H9 (cell line): ENCODE measurements at regions not wholly inside any gene's neighbourhood (a gene's known extent, or its start where the extent isn't known, plus 50 kb on each side); places are given as distances from the start of the nearest gene placed in this dataset.

ENCODE experiments used
- DNase-seq: peaks from one replicate; pipeline ENCODE4 v3.0.0-alpha.2; 2017
- H2AFZ ChIP-seq: one replicate; pipeline ENCODE4 v1.6.1; 2013; ENCODE audit warnings: mild to moderate bottlenecking, low read length, control low read depth, moderate library complexity
- H2AK5ac ChIP-seq: 2 replicates; pipeline ENCODE4 v1.6.1; 2013; ENCODE audit warnings: low read length, control low read depth, mixed read lengths; ENCODE audit not compliant: insufficient read length
- H2BK120ac ChIP-seq: one replicate; pipeline ENCODE4 v1.6.1; 2013; ENCODE audit warnings: low read depth, mild to moderate bottlenecking, low read length, control low read depth, inconsistent platforms; ENCODE audit not compliant: poor library complexity, severe bottlenecking
- H2BK12ac ChIP-seq: 2 replicates; pipeline ENCODE4 v1.6.1; 2013; ENCODE audit warnings: low read length, control low read depth, mixed read lengths, low read depth; ENCODE audit not compliant: insufficient read length
- H2BK15ac ChIP-seq: 2 replicates; pipeline ENCODE4 v1.6.1; 2013; ENCODE audit warnings: low read depth, low read length, control low read depth
- H2BK20ac ChIP-seq: one replicate; pipeline ENCODE4 v1.6.1; 2013; ENCODE audit warnings: low read depth, mild to moderate bottlenecking, low read length, control low read depth, inconsistent platforms; ENCODE audit not compliant: poor library complexity, severe bottlenecking
- H2BK5ac ChIP-seq: 2 replicates; pipeline ENCODE4 v1.6.1; 2013; ENCODE audit warnings: low read length, control low read depth, mixed read lengths; ENCODE audit not compliant: insufficient read length
- H3K14ac ChIP-seq: 2 replicates; pipeline ENCODE4 v1.6.1; 2013; ENCODE audit warnings: low read length, control low read depth; ENCODE audit not compliant: insufficient read depth
- H3K18ac ChIP-seq: 2 replicates; pipeline ENCODE4 v1.6.1; 2013; ENCODE audit warnings: low read depth, mild to moderate bottlenecking, mixed read lengths, low read length, control low read depth; ENCODE audit not compliant: insufficient read length
- H3K23ac ChIP-seq: 2 replicates; pipeline ENCODE4 v1.6.1; 2013; ENCODE audit warnings: low read length, control low read depth, mixed read lengths, low read depth; ENCODE audit not compliant: insufficient read length
- H3K23me2 ChIP-seq: 2 replicates; pipeline ENCODE4 v1.6.1; 2013; ENCODE audit warnings: low read depth, mild to moderate bottlenecking, mixed read lengths, low read length, control low read depth; ENCODE audit not compliant: insufficient read length, poor library complexity, severe bottlenecking
- H3K27ac ChIP-seq: 2 replicates; pipeline ENCODE4 v1.5.1; 2013; ENCODE audit warnings: low read length, control low read depth, mixed read lengths, low read depth; ENCODE audit not compliant: insufficient read length
- H3K27me3 ChIP-seq: 2 replicates; pipeline ENCODE4 v1.6.1; 2013; ENCODE audit warnings: low read length, control low read depth, inconsistent platforms; ENCODE audit not compliant: insufficient read depth
- H3K4ac ChIP-seq: 2 replicates; pipeline ENCODE4 v1.6.1; 2013; ENCODE audit warnings: low read depth, mild to moderate bottlenecking, control low read depth, inconsistent platforms, low read length, moderate library complexity
- H3K4me1 ChIP-seq: 2 replicates; pipeline ENCODE4 v1.6.1; 2013; ENCODE audit warnings: low read length, control low read depth, inconsistent platforms; ENCODE audit not compliant: insufficient read depth
- H3K4me2 ChIP-seq: 2 replicates; pipeline ENCODE4 v1.6.1; 2013; ENCODE audit warnings: low read length, control low read depth, mixed read lengths; ENCODE audit not compliant: insufficient read length, insufficient read depth
- H3K56ac ChIP-seq: 2 replicates; pipeline ENCODE4 v1.6.1; 2013; ENCODE audit warnings: low read depth, mild to moderate bottlenecking, mixed read lengths, low read length, control low read depth; ENCODE audit not compliant: insufficient read length
- H3K79me1 ChIP-seq: 2 replicates; pipeline ENCODE4 v1.6.1; 2013; ENCODE audit warnings: low read depth, mild to moderate bottlenecking, moderate library complexity, low read length, control low read depth, inconsistent platforms; ENCODE audit not compliant: insufficient read depth, poor library complexity, severe bottlenecking
- H3K79me2 ChIP-seq: 2 replicates; pipeline ENCODE4 v1.6.1; 2013; ENCODE audit warnings: low read length, control low read depth, inconsistent platforms; ENCODE audit not compliant: insufficient read depth
- H3K9ac ChIP-seq: 2 replicates; pipeline ENCODE4 v1.6.1; 2013; ENCODE audit warnings: low read length, control low read depth, mixed read lengths; ENCODE audit not compliant: insufficient read length; ENCODE audit errors: extremely low read depth
- H3K9me3 ChIP-seq: one replicate; pipeline ENCODE4 v1.6.1; 2013; ENCODE audit warnings: low read depth, low read length, inconsistent platforms; ENCODE audit not compliant: control insufficient read depth
- H3T11ph ChIP-seq: one replicate; pipeline ENCODE4 v1.6.1; 2013; ENCODE audit warnings: mild to moderate bottlenecking, low read length, control low read depth, inconsistent platforms
- H4K20me1 ChIP-seq: one replicate; pipeline ENCODE4 v1.6.1; 2013; ENCODE audit not compliant: control insufficient read depth, insufficient read length, insufficient read depth
- H4K5ac ChIP-seq: 2 replicates; pipeline ENCODE4 v1.6.1; 2013; ENCODE audit warnings: low read depth, mild to moderate bottlenecking, mixed read lengths, low read length, control low read depth; ENCODE audit not compliant: insufficient read length
- H4K8ac ChIP-seq: replicated peaks from 2 replicates; pipeline ENCODE4 v1.6.1; 2013; ENCODE audit warnings: low read length, control low read depth, mixed read lengths, low read depth; ENCODE audit not compliant: insufficient read length
- H4K91ac ChIP-seq: 2 replicates; pipeline ENCODE4 v1.6.1; 2013; ENCODE audit warnings: low read depth, mild to moderate bottlenecking, moderate library complexity, mixed read lengths, low read length, control low read depth; ENCODE audit not compliant: insufficient read length
- H3K27ac Mint-ChIP-seq, 3 experiments: 2 replicates in 2 of 3; 3 replicates in 1 of 3; pipeline ENCODE4 v1.8.0; 2020 to 2021; ENCODE audit warnings: mixed read lengths in 3 of 3, mild to moderate bottlenecking in 1 of 3, moderate library complexity in 1 of 3
- H3K27me3 Mint-ChIP-seq: 2 replicates; pipeline ENCODE4 v1.8.0; 2021; ENCODE audit warnings: low read depth, mild to moderate bottlenecking, moderate library complexity, mixed read lengths
- H3K36me3 Mint-ChIP-seq, 3 experiments: 2 replicates in 2 of 3; 3 replicates in 1 of 3; pipeline ENCODE4 v1.8.0; 2020 to 2021; ENCODE audit warnings: low read depth in 3 of 3, mixed read lengths in 3 of 3; ENCODE audit not compliant: insufficient read depth in 1 of 3
- H3K4me1 Mint-ChIP-seq, 2 experiments: 2 replicates each; pipeline ENCODE4 v1.8.0; 2020; ENCODE audit warnings: mixed read lengths in 2 of 2
- H3K4me3 Mint-ChIP-seq, 2 experiments: 2 replicates in 1 of 2; 3 replicates in 1 of 2; pipeline ENCODE4 v1.8.0; 2020 to 2021; ENCODE audit warnings: mild to moderate bottlenecking in 2 of 2, mixed read lengths in 2 of 2, moderate library complexity in 1 of 2
- H3K9me3 Mint-ChIP-seq, 2 experiments: 2 replicates in 1 of 2; 3 replicates in 1 of 2; pipeline ENCODE4 v1.8.0; 2020; ENCODE audit warnings: mild to moderate bottlenecking in 2 of 2, mixed read lengths in 2 of 2, moderate library complexity in 1 of 2
- CTCF ChIP-seq: fragments of 200-600 bp; sonication (generic); conservative IDR thresholded peaks from 3 replicates; pipeline ENCODE4 v1.8.0; 2021; ENCODE audit warnings: antibody characterized with exemption, mild to moderate bottlenecking
- WGBS: extraction: QIAGEN DNeasy Blood & Tissue Kit; methylation state at CpG from one replicate; pipeline ENCODE4 v1.1.7; 2013; ENCODE audit warnings: missing lambda C conversion rate, low lambda C conversion rate, mixed read lengths; ENCODE audit not compliant: insufficient read length; ENCODE audit errors: extremely low coverage; 5-methylcytosine and 5-hydroxymethylcytosine counted together

- H3K9me3 ChIP-seq = no peaks in the 10 kb centered on the region
- no peak overlapping the region for H3K14ac ChIP-seq
- H4K91ac ChIP-seq = no peak overlapping the region
- Mint-ChIP-seq H3K9me3 (no peaks in the 10 kb centered on the region), H3K4me1 (peaks cover 4 to 7% of the 10 kb centered on the region in 2 experiments), H3K4me3 (no peak overlapping the region), H3K36me3 (no peaks in the 10 kb centered on the region), H3K27me3 (no peaks in the 10 kb centered on the region; the same call in 1 of the 2 replicates), H3K27ac (no peak overlapping the region)
- H3K79me2 ChIP-seq = no peaks in the 10 kb centered on the region
- H2BK5ac ChIP-seq = no peak overlapping the region
- DNase-seq = no peak
- H3K18ac ChIP-seq = no peak overlapping the region
- H3K9ac ChIP-seq = no peak overlapping the region
- no peaks in the 10 kb centered on the region for H3K23me2 ChIP-seq
- no peak overlapping the region for H2BK12ac ChIP-seq
- H3K23ac ChIP-seq = no peak overlapping the region
- H3K4me2 ChIP-seq = no peak overlapping the region
- H3K27me3 ChIP-seq = no peaks in the 10 kb centered on the region
- no peak overlapping the region for H2AFZ ChIP-seq
- no peak overlapping the region for H2BK15ac ChIP-seq
- TF ChIP-seq CTCF = no peak
- H2BK120ac ChIP-seq = no peak overlapping the region
- peaks cover 2% of the 10 kb centered on the region for H4K20me1 ChIP-seq
- no CpG with 5 or more reads among the region's 10 CpGs for WGBS
- no peak overlapping the region for H3T11ph ChIP-seq
- no peak overlapping the region for H4K5ac ChIP-seq
- H3K79me1 ChIP-seq = no peaks in the 10 kb centered on the region
- H2AK5ac ChIP-seq = no peak overlapping the region
- H3K4me1 ChIP-seq = no peaks in the 10 kb centered on the region
- H3K56ac ChIP-seq = no peak overlapping the region
- H3K27ac ChIP-seq = no peak overlapping the region
- no peak overlapping the region for H3K4ac ChIP-seq
- no peak overlapping the region for H4K8ac ChIP-seq
- H2BK20ac ChIP-seq = no peak overlapping the region
Observed at GRCh38 chr9:113808391-113809358, 67.4 kb upstream of the ZNF618 start.
